Breast epithelium (tissue), 4 donors: ENCODE measurements at regions not wholly inside any gene's neighbourhood (a gene's known extent, or its start where the extent isn't known, plus 50 kb on each side); places are given as distances from the start of the nearest gene placed in this dataset.

Experiments used
- DNase-seq, 2 donors: peaks; one replicate each; pipeline ENCODE4 v3.0.0-alpha.2; 2019; ENCODE audit warnings: low spot score in 2 of 2
- H3K27ac ChIP-seq, 2 donors: fragments of 200-600 bp; sonication (generic) in 1 of 2; one replicate each; pipeline ENCODE4 v1.5.1; 2016 to 2019; ENCODE audit warnings: mild to moderate bottlenecking in 1 of 2
- H3K27me3 ChIP-seq, 2 donors: fragments of 200-600 bp; sonication (generic) in 1 of 2; one replicate each; pipeline versions ENCODE4 v1.5.1 to v1.6.0; 2017 to 2019; ENCODE audit warnings: control low read depth in 1 of 2, mild to moderate bottlenecking in 1 of 2
- H3K36me3 ChIP-seq: fragments of 200-600 bp; one replicate; pipeline ENCODE4 v1.5.1; 2019
- H3K4me1 ChIP-seq, 2 donors: fragments of 200-600 bp; sonication (generic); one replicate each; pipeline ENCODE4 v1.5.1; 2016 to 2019; ENCODE audit warnings: control low read depth in 1 of 2
- H3K4me3 ChIP-seq, 3 donors: fragments of 200-600 bp; sonication (generic); 1 replicate in 2 of 3; 2 replicates in 1 of 3; pipeline ENCODE4 v1.5.1; 2016 to 2019; ENCODE audit warnings: mild to moderate bottlenecking in 3 of 3, moderate library complexity in 2 of 3
- H3K9me3 ChIP-seq, 2 donors: fragments of 200-600 bp; sonication (generic) in 1 of 2; one replicate each; pipeline ENCODE4 v1.5.1; 2016 to 2019; ENCODE audit warnings: control low read depth in 1 of 2
- POLR2A ChIP-seq: fragments of 450-650 bp; IDR thresholded peaks from one replicate; pipeline ENCODE4 v1.6.1; 2016; ENCODE audit warnings: antibody characterized with exemption, mild to moderate bottlenecking, moderate library complexity
- POLR2AphosphoS5 ChIP-seq, 3 donors: sonication (generic); formaldehyde crosslinking; IDR thresholded peaks; one replicate each; pipeline ENCODE4 v1.6.1; 2017; ENCODE audit warnings: antibody characterized with exemption in 3 of 3
- intact Hi-C: fragments of 100-400 bp; cut with DNase I; formaldehyde crosslinking; loops from one replicate; pipeline ENCODE4 v1.15.1; 2023; ENCODE audit warnings: low total_unique reads
- TF ChIP-seq, protein P1 (sequence below), 3 donors: fragments of 450-650 bp; IDR thresholded peaks; one replicate each; pipeline ENCODE4 v1.5.1; 2016 to 2017; ENCODE audit warnings: antibody characterized with exemption in 3 of 3, mild to moderate bottlenecking in 3 of 3, moderate library complexity in 3 of 3

DNA sequence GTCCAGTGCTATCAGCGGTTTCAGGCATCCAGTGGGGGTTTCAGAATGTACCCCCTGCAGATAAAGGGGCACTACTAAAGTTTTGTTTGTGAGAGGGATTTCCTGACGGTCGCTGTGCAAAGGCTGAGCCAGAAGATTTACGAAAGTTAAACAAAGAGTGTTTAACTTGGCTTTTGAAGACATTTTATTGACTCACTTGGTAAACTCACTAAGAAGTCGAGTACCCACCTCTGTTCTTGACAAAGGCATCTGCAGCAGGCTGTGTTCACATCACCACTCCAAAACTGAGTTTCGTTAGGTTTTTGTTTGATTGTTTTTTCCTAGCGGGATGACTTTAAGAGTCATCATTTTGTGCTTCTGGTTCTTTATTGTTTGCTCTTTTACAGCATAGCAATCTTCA, 143.9 kb upstream of the TBL1X start:
- peaks cover 0 to 4% of the 10 kb centered on the region in 2 donors for H3K27me3 ChIP-seq
- H3K9me3 ChIP-seq, result no peaks in the 10 kb centered on the region
- intact Hi-C loops, result loop anchor here (5.0 kb wide), 1 partner anchor 264 kb away; no protein-coding TSS in a partner anchor
- no peak overlapping the region for H3K4me3 ChIP-seq
- TF ChIP-seq, protein P1, sequence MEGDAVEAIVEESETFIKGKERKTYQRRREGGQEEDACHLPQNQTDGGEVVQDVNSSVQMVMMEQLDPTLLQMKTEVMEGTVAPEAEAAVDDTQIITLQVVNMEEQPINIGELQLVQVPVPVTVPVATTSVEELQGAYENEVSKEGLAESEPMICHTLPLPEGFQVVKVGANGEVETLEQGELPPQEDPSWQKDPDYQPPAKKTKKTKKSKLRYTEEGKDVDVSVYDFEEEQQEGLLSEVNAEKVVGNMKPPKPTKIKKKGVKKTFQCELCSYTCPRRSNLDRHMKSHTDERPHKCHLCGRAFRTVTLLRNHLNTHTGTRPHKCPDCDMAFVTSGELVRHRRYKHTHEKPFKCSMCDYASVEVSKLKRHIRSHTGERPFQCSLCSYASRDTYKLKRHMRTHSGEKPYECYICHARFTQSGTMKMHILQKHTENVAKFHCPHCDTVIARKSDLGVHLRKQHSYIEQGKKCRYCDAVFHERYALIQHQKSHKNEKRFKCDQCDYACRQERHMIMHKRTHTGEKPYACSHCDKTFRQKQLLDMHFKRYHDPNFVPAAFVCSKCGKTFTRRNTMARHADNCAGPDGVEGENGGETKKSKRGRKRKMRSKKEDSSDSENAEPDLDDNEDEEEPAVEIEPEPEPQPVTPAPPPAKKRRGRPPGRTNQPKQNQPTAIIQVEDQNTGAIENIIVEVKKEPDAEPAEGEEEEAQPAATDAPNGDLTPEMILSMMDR (IDR thresholded peaks at IDR 0.05), result no peak
- TF ChIP-seq POLR2AphosphoS5 (IDR thresholded peaks at IDR 0.05) (no peak), POLR2A (no peak)
- H3K36me3 ChIP-seq, result no peaks in the 10 kb centered on the region
- H3K27ac ChIP-seq, result no peak overlapping the region
- H3K4me1 ChIP-seq, result no peaks in the 10 kb centered on the region
- DNase-seq, result no peak

DNA sequence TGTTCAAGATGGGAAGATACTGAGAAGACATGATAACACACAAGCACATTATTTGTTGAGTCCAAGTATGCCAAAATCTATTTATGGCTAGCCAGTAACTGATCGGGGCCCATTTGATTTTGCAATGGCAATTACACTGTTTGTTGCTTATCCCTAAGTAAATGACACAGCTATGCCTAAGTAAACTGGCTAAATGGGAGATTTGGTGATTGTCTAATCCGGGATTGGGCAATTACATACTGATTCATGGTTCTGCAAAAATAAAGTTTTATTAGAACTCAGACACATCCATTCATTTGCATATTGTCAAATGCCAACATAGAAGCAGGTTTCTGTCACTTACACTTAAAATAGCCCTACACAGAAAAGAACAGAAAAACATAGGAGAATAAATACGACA, 140.2 kb upstream of the TBL1X start:
- no peaks in the 10 kb centered on the region for H3K36me3 ChIP-seq
- no peaks in the 10 kb centered on the region for H3K4me1 ChIP-seq
- no peak overlapping the region for H3K27ac ChIP-seq
- no peak overlapping the region for H3K4me3 ChIP-seq
- no peak for DNase-seq
- TF ChIP-seq POLR2AphosphoS5 (IDR thresholded peaks at IDR 0.05) (no peak), POLR2A (no peak)
- TF ChIP-seq, protein P1 (IDR thresholded peaks at IDR 0.05), result no peak
- H3K9me3 ChIP-seq, result no peaks in the 10 kb centered on the region
- intact Hi-C loops, result loop anchor here (5.0 kb wide), 1 partner anchor 267 kb away; no protein-coding TSS in a partner anchor
- peaks cover 0 to 4% of the 10 kb centered on the region in 2 donors for H3K27me3 ChIP-seq

DNA sequence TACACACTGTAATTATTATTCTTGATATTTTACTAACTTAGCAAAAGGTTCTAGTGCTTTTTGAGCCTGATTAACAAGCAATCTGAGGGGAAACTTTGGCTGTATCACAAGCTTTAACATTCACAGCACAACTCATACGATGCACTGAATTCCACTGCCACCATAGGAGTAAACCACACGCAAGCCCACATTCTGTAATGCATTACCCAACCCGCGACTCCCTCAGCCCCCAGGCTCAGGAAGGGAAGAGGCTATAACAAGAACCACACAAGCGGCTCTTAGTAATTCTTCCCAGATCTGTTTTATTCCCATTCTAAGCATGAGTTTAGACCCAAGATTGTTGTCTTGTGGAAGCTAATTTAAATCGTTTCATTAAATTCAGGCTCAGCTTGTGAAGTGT, 138.5 kb upstream of the TBL1X start:
- no peak overlapping the region for H3K4me3 ChIP-seq
- no peaks in the 10 kb centered on the region for H3K9me3 ChIP-seq
- H3K4me1 ChIP-seq, result no peaks in the 10 kb centered on the region
- intact Hi-C loops, result no loop called here
- no peak for TF ChIP-seq POLR2AphosphoS5 (IDR thresholded peaks at IDR 0.05)
- TF ChIP-seq POLR2A, result no peak
- TF ChIP-seq, protein P1 (IDR thresholded peaks at IDR 0.05), result no peak
- H3K36me3 ChIP-seq, result no peaks in the 10 kb centered on the region
- no peak overlapping the region for H3K27ac ChIP-seq
- peaks cover 0 to 4% of the 10 kb centered on the region in 2 donors for H3K27me3 ChIP-seq
- no peak for DNase-seq

DNA sequence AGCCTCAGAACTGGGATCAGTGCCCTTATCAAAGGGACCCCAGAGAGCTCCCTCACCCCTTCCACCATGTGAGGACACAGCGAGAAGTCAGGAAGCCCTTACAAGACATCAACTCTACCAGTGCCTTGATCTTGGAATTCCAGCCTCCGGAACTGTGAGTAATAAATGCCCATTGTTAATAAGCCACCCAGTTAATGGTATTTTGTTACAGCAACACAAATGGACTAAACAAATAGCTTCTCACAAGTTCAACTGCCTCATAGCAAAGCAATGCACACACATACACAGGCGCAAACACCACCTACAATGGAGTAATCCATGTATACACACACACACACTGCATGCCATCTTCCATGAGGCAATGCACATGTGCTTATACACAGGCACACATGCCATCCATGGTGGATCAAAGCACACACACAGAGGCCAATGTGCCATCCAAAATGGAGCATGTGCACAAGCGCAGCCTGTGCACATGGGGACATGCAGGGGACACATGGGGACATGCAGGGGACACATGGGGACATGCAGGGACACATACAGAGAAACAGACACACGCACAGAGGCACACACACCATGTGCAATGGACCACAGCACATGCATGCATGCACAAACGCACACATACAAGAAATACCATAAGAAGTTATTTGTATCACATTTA, 137.6 kb upstream of the TBL1X start:
- intact Hi-C loops, result no loop called here
- no peak for DNase-seq
- Histone ChIP-seq H3K27ac (no peak overlapping the region), H3K4me3 (no peak overlapping the region), H3K9me3 (no peaks in the 10 kb centered on the region), H3K4me1 (no peaks in the 10 kb centered on the region), H3K27me3 (peaks cover 0 to 4% of the 10 kb centered on the region in 2 donors), H3K36me3 (no peaks in the 10 kb centered on the region)
- TF ChIP-seq, protein P1 (IDR thresholded peaks at IDR 0.05), result no peak
- no peak for TF ChIP-seq POLR2A
- no peak for TF ChIP-seq POLR2AphosphoS5 (IDR thresholded peaks at IDR 0.05)

DNA sequence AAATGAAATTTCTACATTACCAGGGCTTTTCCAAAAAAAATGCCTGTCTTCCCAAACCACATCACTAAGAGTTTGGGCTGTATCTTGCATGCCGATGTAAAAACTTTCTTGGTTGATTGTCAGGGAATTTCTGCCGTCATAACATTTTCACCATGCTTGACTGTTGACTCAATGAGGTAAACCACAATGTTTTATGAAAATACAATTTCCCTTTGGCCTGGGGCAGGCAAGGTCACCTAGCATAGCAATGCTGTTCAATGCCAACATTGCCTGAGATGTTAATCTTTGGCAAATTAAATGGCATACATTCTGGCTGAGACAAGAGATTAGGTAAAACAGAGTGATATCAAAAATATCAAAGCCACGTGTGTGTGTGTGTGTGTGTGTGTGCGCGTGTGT, 137.1 kb upstream of the TBL1X start:
- Histone ChIP-seq H3K27ac (no peak overlapping the region), H3K9me3 (no peaks in the 10 kb centered on the region), H3K27me3 (peaks cover 0 to 4% of the 10 kb centered on the region in 2 donors), H3K4me1 (no peaks in the 10 kb centered on the region), H3K36me3 (no peaks in the 10 kb centered on the region), H3K4me3 (no peak overlapping the region)
- no peak for TF ChIP-seq POLR2A
- DNase-seq, result no peak
- intact Hi-C loops, result no loop called here
